Lower lobe of right lung (tissue), 2 donors: ENCODE measurements at regions not wholly inside any gene's neighbourhood (a gene's known extent, or its start where the extent isn't known, plus 50 kb on each side); places are given as distances from the start of the nearest gene placed in this dataset.

Source experiments
- ATAC-seq, 2 donors: fragments of 200-7000 bp; cut with Tn5 transposase; one replicate each; pipeline ENCODE4 v1.9.1; 2020 to 2022; ENCODE audit warnings: mild to moderate bottlenecking in 2 of 2, moderate library complexity in 2 of 2
- DNase-seq: peaks from one replicate; pipeline ENCODE4 v3.0.0-alpha.2; 2020
- H3K27ac ChIP-seq: fragments of 200-600 bp; one replicate; pipeline ENCODE4 v1.8.0; 2022
- H3K27me3 ChIP-seq: fragments of 200-600 bp; one replicate; pipeline ENCODE4 v1.8.0; 2022; ENCODE audit warnings: low read depth
- H3K36me3 ChIP-seq: fragments of 200-600 bp; one replicate; pipeline ENCODE4 v1.8.0; 2022; ENCODE audit warnings: mild to moderate bottlenecking
- H3K4me1 ChIP-seq: fragments of 200-600 bp; one replicate; pipeline ENCODE4 v1.8.0; 2022
- H3K4me3 ChIP-seq: fragments of 200-600 bp; one replicate; pipeline ENCODE4 v1.8.0; 2022; ENCODE audit warnings: mild to moderate bottlenecking
- H3K9me3 ChIP-seq: fragments of 200-600 bp; one replicate; pipeline ENCODE4 v1.8.0; 2022
- CTCF ChIP-seq: fragments of 200-600 bp; IDR thresholded peaks from one replicate; pipeline ENCODE4 v1.8.0; 2022; ENCODE audit warnings: antibody characterized with exemption, mild to moderate bottlenecking
- intact Hi-C: fragments of 100-400 bp; cut with DNase I; formaldehyde crosslinking; loops from one replicate; pipeline ENCODE4 v1.11.0; 2022
- donor health status: DM: no; HTN: yes; CAD: no; lungs with severe emphysema.

GRCh38 chr4:27350161-27350560 is 489.5 kb downstream of the STIM2 start:
- ATAC-seq: no peak
- intact Hi-C loops: no loop called here

GRCh38 chr4:27357283-27357682 is 496.6 kb downstream of the STIM2 start:
- no peaks in the 10 kb centered on the region for H3K36me3 ChIP-seq
- no peaks in the 10 kb centered on the region for H3K27me3 ChIP-seq
- peak; percentile 21 for TF ChIP-seq CTCF
- no peak for DNase-seq
- no peaks in the 10 kb centered on the region for H3K4me1 ChIP-seq
- peak in 1 of 2 donors; percentile 52 for ATAC-seq
- no peak overlapping the region for H3K4me3 ChIP-seq
- H3K27ac ChIP-seq: no peak overlapping the region
- intact Hi-C loops: no loop called here
- H3K9me3 ChIP-seq: no peaks in the 10 kb centered on the region

More at GRCh38 chr4:27350161-27350560, 489.5 kb downstream of the STIM2 start:
- TF ChIP-seq CTCF: no peak
- no peak for DNase-seq
- no peak overlapping the region for H3K27ac ChIP-seq
- no peak overlapping the region for H3K4me3 ChIP-seq
- no peaks in the 10 kb centered on the region for H3K36me3 ChIP-seq
- no peaks in the 10 kb centered on the region for H3K4me1 ChIP-seq
- H3K9me3 ChIP-seq: no peaks in the 10 kb centered on the region
- H3K27me3 ChIP-seq: no peaks in the 10 kb centered on the region

- no peaks in the 10 kb centered on the region for H3K27me3 ChIP-seq
- H3K36me3 ChIP-seq: no peaks in the 10 kb centered on the region
- no peak for ATAC-seq
- no peak overlapping the region for H3K27ac ChIP-seq
- DNase-seq: no peak
- H3K4me1 ChIP-seq: no peaks in the 10 kb centered on the region
- no peak overlapping the region for H3K4me3 ChIP-seq
- H3K9me3 ChIP-seq: no peaks in the 10 kb centered on the region
- no peak for TF ChIP-seq CTCF
- intact Hi-C loops: no loop called here
These were observed 497.6 kb downstream of the STIM2 start for GRCh38 chr4:27358269-27358668.

GRCh38 chr4:27360131-27360530 is 499.5 kb downstream of the STIM2 start:
- Histone ChIP-seq H3K27me3 (no peaks in the 10 kb centered on the region), H3K36me3 (no peaks in the 10 kb centered on the region), H3K4me3 (no peak overlapping the region), H3K9me3 (no peaks in the 10 kb centered on the region), H3K4me1 (no peaks in the 10 kb centered on the region), H3K27ac (no peak overlapping the region)
- no peak for TF ChIP-seq CTCF
- ATAC-seq (no peak), DNase-seq (no peak)
- intact Hi-C loops: no loop called here

GRCh38 chr4:27360790-27361267 is 500.2 kb downstream of the STIM2 start:
- TF ChIP-seq CTCF: no peak
- no peaks in the 10 kb centered on the region for H3K9me3 ChIP-seq
- H3K4me1 ChIP-seq: no peaks in the 10 kb centered on the region
- H3K27ac ChIP-seq: no peak overlapping the region
- ATAC-seq (no peak), DNase-seq (no peak)
- no peak overlapping the region for H3K4me3 ChIP-seq
- no peaks in the 10 kb centered on the region for H3K36me3 ChIP-seq
- intact Hi-C loops: no loop called here
- H3K27me3 ChIP-seq: no peaks in the 10 kb centered on the region

- ATAC-seq (no peak), DNase-seq (no peak)
- no peaks in the 10 kb centered on the region for H3K4me1 ChIP-seq
- no peaks in the 10 kb centered on the region for H3K9me3 ChIP-seq
- no peak for TF ChIP-seq CTCF
- no peaks in the 10 kb centered on the region for H3K36me3 ChIP-seq
- intact Hi-C loops: no loop called here
- no peak overlapping the region for H3K27ac ChIP-seq
- H3K4me3 ChIP-seq: no peak overlapping the region
- H3K27me3 ChIP-seq: no peaks in the 10 kb centered on the region
These were observed 503.9 kb downstream of the STIM2 start for GRCh38 chr4:27364509-27364908.
